ENCODE measurements at regions not wholly inside any gene's neighbourhood (a gene's known extent, or its start where the extent isn't known, plus 50 kb on each side); places are given as distances from the start of the nearest gene placed in this dataset.

- peak; percentile 90 for DNase-seq (ENCODE audit: low read depth)
- H3K4me3 ChIP-seq (ENCODE audit: control insufficient read depth, low read depth, low read length) = no peak overlapping the region
- TF ChIP-seq, protein P1, sequence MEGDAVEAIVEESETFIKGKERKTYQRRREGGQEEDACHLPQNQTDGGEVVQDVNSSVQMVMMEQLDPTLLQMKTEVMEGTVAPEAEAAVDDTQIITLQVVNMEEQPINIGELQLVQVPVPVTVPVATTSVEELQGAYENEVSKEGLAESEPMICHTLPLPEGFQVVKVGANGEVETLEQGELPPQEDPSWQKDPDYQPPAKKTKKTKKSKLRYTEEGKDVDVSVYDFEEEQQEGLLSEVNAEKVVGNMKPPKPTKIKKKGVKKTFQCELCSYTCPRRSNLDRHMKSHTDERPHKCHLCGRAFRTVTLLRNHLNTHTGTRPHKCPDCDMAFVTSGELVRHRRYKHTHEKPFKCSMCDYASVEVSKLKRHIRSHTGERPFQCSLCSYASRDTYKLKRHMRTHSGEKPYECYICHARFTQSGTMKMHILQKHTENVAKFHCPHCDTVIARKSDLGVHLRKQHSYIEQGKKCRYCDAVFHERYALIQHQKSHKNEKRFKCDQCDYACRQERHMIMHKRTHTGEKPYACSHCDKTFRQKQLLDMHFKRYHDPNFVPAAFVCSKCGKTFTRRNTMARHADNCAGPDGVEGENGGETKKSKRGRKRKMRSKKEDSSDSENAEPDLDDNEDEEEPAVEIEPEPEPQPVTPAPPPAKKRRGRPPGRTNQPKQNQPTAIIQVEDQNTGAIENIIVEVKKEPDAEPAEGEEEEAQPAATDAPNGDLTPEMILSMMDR (IDR thresholded peaks at IDR 0.05; ENCODE audit: control insufficient read depth, insufficient read depth, low read depth, low read length, missing control alignments) = peak; percentile 26
Observed at GRCh38 chr17:27384261-27384701, 72.0 kb upstream of the KSR1 start.

GRCh38 chr17:27384726-27385125 lies 71.5 kb upstream of the KSR1 start:
- no peak overlapping the region for H3K4me3 ChIP-seq (ENCODE audit: control insufficient read depth, low read depth, low read length)
- no peak for DNase-seq (ENCODE audit: low read depth)
- TF ChIP-seq, protein P1 (IDR thresholded peaks at IDR 0.05; ENCODE audit: control insufficient read depth, insufficient read depth, low read depth, low read length, missing control alignments) = no peak

DNA sequence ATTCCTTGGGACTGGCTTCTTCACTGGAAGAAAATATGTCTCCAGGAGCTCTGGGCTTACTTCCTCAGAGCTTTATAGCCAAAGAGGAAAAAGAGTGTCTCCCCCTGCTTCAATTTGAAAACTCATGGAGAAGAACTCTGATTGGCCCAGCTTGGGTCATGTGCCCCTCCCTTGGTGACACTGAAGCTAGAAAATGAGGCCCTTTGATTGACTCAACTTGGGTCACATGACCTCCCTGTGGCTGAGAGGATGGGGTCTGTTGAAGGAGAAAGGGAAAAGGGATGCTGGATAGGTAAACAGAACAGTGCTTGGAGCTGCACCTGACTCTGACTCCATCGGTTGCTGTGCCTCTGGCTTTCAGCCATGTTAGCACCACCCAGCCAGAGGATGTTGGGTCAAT lies 70.6 kb upstream of the KSR1 start:
- TF ChIP-seq, protein P1 (IDR thresholded peaks at IDR 0.05; ENCODE audit: control insufficient read depth, insufficient read depth, low read depth, low read length, missing control alignments) = no peak
- DNase-seq (ENCODE audit: low read depth) = no peak

GRCh38 chr17:27386206-27387075 lies 69.8 kb upstream of the KSR1 start:
- no peak for DNase-seq (ENCODE audit: low read depth)
- H3K4me3 ChIP-seq (ENCODE audit: control insufficient read depth, low read depth, low read length) = no peak overlapping the region
- TF ChIP-seq, protein P1 (IDR thresholded peaks at IDR 0.05; ENCODE audit: control insufficient read depth, insufficient read depth, low read depth, low read length, missing control alignments) = no peak

More for the DNA sequence above, 70.6 kb upstream of the KSR1 start:
- H3K4me3 ChIP-seq (ENCODE audit: control insufficient read depth, low read depth, low read length) = no peak overlapping the region

DNA sequence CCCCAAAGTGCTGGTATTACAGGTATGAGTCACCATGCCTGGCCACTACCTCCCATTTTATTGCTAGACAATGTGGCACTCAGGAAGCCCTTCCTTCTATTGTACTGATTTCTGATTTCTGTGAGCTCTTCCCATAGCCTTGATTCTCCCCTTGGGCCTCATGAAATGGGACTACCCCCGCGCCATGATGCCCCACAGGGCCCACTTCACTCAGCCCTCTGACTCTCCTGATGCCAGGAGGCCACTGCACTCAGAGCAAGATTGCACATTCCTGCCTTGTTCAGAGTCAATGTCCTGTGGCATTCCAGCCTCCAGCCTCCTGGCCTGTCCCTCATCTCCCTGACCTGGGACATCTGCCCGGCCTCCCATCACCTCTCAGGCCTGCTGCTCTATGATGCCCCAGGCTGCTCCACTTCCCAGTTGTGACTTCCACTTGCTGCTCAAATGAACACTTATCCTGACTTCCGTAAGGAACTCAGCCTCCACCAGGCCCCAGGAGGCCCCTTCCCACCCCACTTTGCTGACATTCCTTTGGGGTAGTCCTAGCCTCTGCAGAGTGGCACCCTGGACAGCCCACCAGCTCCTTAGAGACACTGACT lies 66.6 kb upstream of the KSR1 start:
- TF ChIP-seq, protein P1 (IDR thresholded peaks at IDR 0.05; ENCODE audit: control insufficient read depth, insufficient read depth, low read depth, low read length, missing control alignments) = no peak
- DNase-seq (ENCODE audit: low read depth) = no peak

GRCh38 chr17:27390540-27390939 lies 65.7 kb upstream of the KSR1 start:
- TF ChIP-seq, protein P1 (IDR thresholded peaks at IDR 0.05; ENCODE audit: control insufficient read depth, insufficient read depth, low read depth, low read length, missing control alignments) = no peak
- H3K4me3 ChIP-seq (ENCODE audit: control insufficient read depth, low read depth, low read length) = no peak overlapping the region
- DNase-seq (ENCODE audit: low read depth) = no peak

More for the DNA sequence above, 66.6 kb upstream of the KSR1 start:
- no peak overlapping the region for H3K4me3 ChIP-seq (ENCODE audit: control insufficient read depth, low read depth, low read length)

Data from AG09309 (cell line).